HUES6 (cell line): ENCODE measurements at regions not wholly inside any gene's neighbourhood (a gene's known extent, or its start where the extent isn't known, plus 50 kb on each side); places are given as distances from the start of the nearest gene placed in this dataset.
A peak's percentile ranks its signal among the peaks of the same experiment; 100 is the strongest.
"Not testable (repeated sequence)": the region's sequence is repeated elsewhere in the genome, so short reads cannot be mapped to it uniquely, and the experiment has no call there.

Source experiments
- H3K27ac ChIP-seq: 2 replicates; pipeline ENCODE4 v1.7.0; 2013; ENCODE audit warnings: low read depth, mild to moderate bottlenecking, low read length, inconsistent platforms
- H3K27me3 ChIP-seq: 2 replicates; pipeline ENCODE4 v1.6.1; 2013; ENCODE audit warnings: low read length; ENCODE audit not compliant: control insufficient read depth, insufficient read depth
- H3K36me3 ChIP-seq: 2 replicates; pipeline ENCODE4 v1.6.1; 2013; ENCODE audit warnings: low read length; ENCODE audit not compliant: control insufficient read depth, insufficient read depth
- H3K4me1 ChIP-seq: 2 replicates; pipeline ENCODE4 v1.6.1; 2013; ENCODE audit warnings: low read length; ENCODE audit not compliant: control insufficient read depth, insufficient read depth
- H3K4me3 ChIP-seq: 2 replicates; pipeline ENCODE4 v1.5.1; 2013; ENCODE audit warnings: low read depth, low read length
- H3K9ac ChIP-seq: one replicate; pipeline ENCODE4 v1.6.1; 2013; ENCODE audit warnings: mild to moderate bottlenecking, low read length
- H3K9me3 ChIP-seq: 2 replicates; pipeline ENCODE4 v1.6.1; 2013; ENCODE audit warnings: low read depth, low read length; ENCODE audit not compliant: control insufficient read depth, insufficient read depth

DNA sequence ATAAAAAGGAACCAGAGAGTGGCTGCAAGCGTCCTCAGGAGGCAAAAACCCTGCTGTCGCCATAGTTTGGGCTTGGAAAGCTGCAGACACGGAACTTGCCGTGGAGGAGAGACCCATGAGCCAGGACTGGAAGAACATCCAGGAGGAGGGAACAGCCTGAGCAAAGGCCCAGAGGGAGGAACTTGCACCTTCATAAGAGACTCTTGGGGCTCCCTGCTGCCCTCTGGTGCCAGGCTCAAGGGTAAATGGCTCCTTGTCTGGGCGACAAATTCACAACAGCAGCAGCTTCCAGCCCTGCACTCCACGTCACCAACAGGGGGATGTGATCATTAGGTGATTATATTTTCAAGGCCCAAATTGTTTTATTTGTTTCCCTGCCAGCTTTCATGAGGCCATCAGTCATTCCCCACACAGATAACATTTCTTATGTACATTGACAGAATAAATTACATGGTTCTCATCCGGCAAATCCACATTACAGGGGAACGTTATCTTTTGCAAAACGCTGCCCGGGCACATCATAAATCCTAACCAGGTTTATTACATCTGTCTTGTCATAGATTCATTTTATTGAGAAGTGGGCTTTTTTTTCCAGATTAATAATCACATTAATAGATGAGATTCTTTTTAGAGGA, 143.0 kb upstream of the GRIK3 start:
- H3K36me3 ChIP-seq, result no peaks in the 10 kb centered on the region
- no peaks in the 10 kb centered on the region for H3K9me3 ChIP-seq
- H3K27me3 ChIP-seq, result no peaks in the 10 kb centered on the region
- no peak overlapping the region for H3K9ac ChIP-seq
- H3K27ac ChIP-seq, result no peak overlapping the region
- peaks cover 25% of the 10 kb centered on the region for H3K4me1 ChIP-seq
- no peak overlapping the region for H3K4me3 ChIP-seq

GRCh38 chr1:37181425-37181824, 147.1 kb upstream of the GRIK3 start:
- Histone ChIP-seq H3K27me3 (no peaks in the 10 kb centered on the region), H3K4me1 (peaks cover 8% of the 10 kb centered on the region), H3K27ac (no peak overlapping the region), H3K4me3 (no peak overlapping the region), H3K9ac (peak overlapping the region; percentile 7), H3K36me3 (no peaks in the 10 kb centered on the region), H3K9me3 (no peaks in the 10 kb centered on the region; the same call in 1 of the 2 replicates)

DNA sequence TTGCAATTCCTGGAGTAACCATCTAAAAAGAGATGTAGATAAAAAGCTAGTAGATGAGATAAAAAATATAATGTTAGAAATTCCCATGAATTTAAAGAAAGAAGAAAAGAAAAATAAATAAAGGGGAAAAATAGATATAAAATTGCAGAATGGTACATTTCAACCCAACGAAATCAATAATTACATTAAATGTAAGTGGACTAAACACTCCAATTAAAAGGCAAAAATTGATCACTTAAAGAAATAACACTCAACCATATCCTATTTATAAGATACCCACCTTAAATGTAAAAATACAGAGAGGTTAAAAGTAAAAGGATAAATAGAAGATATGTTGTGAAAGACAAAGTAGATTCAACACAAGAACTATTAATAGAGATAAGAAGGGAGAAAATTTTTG, 150.5 kb upstream of the GRIK3 start:
- Histone ChIP-seq H3K4me1 (peaks cover 19% of the 10 kb centered on the region), H3K4me3 (no peak overlapping the region), H3K27ac (no peak overlapping the region), H3K27me3 (no peaks in the 10 kb centered on the region), H3K36me3 (no peaks in the 10 kb centered on the region), H3K9me3 (no peaks in the 10 kb centered on the region; the same call in 1 of the 2 replicates), H3K9ac (no peak overlapping the region)

DNA sequence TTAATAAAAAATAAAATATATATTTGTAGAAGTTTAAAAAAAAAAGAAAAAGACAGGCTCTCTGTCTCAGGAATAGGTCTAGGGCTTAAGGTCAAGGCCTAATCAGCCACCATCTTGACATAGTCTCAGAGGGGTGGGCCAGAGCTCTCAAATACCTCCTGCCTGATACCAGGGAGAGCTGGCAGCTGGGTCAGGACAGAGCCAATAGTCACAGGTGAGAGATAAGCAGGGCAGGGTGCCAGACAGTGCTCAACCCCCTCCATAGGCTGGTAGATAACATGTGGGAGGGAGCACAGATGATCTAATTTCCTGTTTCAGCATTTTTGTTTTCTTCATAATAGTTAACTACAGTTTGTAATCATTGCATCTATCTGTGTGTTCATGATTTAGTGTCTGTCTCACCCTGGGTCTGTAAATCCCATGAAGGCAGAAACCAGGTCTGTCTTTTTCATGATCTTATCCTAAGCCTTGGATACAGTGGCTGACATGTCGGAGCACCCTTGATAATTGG, 152.0 kb upstream of the GRIK3 start:
- Histone ChIP-seq H3K9ac (no peak overlapping the region), H3K36me3 (no peaks in the 10 kb centered on the region), H3K4me3 (no peak overlapping the region), H3K4me1 (peaks cover 18% of the 10 kb centered on the region), H3K27ac (no peak overlapping the region), H3K27me3 (no peaks in the 10 kb centered on the region), H3K9me3 (no peaks in the 10 kb centered on the region; the same call in 1 of the 2 replicates)

DNA sequence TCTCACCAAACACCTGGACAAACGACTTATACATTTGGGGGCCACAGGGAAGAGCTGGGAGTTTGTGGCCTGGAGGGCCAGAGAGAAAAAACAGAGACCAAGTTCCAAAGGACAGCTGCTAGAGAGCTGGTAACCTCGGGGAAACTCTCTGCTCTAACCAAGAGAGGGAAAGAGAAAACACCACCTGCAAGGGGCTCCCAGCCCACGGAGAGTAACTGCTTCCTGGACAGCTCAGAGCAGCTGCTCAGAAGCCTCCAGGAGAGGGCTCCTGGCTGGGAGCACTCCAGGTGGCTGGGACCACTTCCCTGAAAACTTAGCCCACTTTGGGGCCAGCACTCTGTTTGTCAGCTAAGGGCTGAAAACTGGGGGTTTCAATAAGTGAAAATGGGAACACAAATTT, 154.8 kb upstream of the GRIK3 start:
- Histone ChIP-seq H3K4me1 (peaks cover 11% of the 10 kb centered on the region; the same call in 1 of the 2 replicates), H3K9ac (no peak overlapping the region), H3K36me3 (no peaks in the 10 kb centered on the region), H3K4me3 (no peak overlapping the region), H3K9me3 (no peaks in the 10 kb centered on the region; the same call in 1 of the 2 replicates), H3K27me3 (no peaks in the 10 kb centered on the region), H3K27ac (no peak overlapping the region)

DNA sequence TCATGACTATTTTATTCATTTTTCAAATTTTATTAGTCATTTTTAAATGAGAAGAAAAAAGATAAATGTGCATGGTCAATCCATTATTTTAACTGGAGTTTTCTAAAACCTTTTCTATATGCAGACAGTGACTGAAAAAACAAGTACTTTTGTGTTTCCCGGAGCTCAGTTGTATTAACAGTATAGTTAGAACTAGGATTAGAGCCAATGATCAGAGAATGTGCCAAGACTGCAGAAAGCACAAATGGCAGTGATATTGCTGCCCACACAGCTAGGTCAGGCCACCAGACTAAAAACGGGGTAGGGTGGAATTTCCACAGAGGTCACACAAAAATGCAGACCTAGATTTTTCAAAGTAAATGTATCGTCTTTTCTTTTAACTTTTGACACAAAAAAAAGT, 163.1 kb upstream of the GRIK3 start:
- no peaks in the 10 kb centered on the region for H3K4me1 ChIP-seq
- no peaks in the 10 kb centered on the region for H3K36me3 ChIP-seq
- no peak overlapping the region for H3K4me3 ChIP-seq

DNA sequence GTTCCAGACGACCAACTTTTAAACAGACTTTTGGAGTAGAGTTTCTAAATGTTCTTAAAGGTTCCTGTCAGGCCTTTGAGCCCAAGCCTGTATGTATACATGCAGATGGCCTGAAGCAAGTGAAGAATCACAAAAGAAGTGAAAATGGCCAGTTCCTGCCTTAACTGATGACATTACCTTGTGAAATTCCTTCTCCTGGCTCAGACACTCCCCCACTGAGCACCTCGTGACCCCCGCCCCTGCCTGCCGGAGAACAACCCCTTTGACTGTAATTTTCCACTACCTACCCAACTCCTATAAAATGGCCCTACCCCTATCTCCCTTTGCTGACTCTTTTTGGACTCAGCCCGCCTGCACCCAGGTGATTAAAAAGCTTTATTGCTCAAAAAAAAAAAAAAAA, 180.0 kb upstream of the GRIK3 start:
- Histone ChIP-seq H3K9ac (peak overlapping the region; percentile 65), H3K27ac (peak overlapping the region; percentile 85; the same call in 1 of the 2 replicates), H3K9me3 (peaks cover 11% of the 10 kb centered on the region; the same call in 1 of the 2 replicates)
- H3K4me3 ChIP-seq, H3K36me3 ChIP-seq, H3K27me3 ChIP-seq, H3K4me1 ChIP-seq: not testable (repeated sequence)

More for the DNA sequence above, 163.1 kb upstream of the GRIK3 start:
- Histone ChIP-seq H3K9me3 (peaks cover 4% of the 10 kb centered on the region; the same call in 1 of the 2 replicates), H3K9ac (no peak overlapping the region), H3K27ac (no peak overlapping the region), H3K27me3 (no peaks in the 10 kb centered on the region)

DNA sequence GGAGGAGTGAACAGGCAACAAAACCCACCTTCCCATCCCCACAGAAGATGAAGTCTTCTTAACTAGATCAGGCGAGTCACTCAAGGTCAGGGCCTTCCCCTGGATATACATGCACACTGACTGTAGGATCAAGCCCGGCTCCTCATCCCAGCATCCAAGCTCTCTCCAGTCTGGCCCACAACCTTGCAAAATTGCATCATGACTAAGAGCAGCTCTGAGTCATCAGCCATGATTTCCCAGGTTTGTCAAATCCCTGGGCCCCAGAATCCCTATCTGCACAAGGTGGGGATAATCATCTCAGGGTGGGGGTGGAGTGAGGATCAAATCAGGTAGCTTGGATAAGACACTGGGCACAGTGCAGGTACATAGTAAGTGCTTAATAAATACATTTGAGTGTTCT, 199.3 kb upstream of the GRIK3 start:
- Histone ChIP-seq H3K36me3 (no peaks in the 10 kb centered on the region), H3K4me1 (peaks cover 25% of the 10 kb centered on the region), H3K9me3 (no peaks in the 10 kb centered on the region), H3K27me3 (no peaks in the 10 kb centered on the region), H3K4me3 (no peak overlapping the region), H3K27ac (no peak overlapping the region), H3K9ac (no peak overlapping the region)

GRCh38 chr1:37234941-37235418, 200.7 kb upstream of the GRIK3 start:
- Histone ChIP-seq H3K27ac (no peak overlapping the region), H3K36me3 (no peaks in the 10 kb centered on the region), H3K4me1 (peaks cover 32% of the 10 kb centered on the region), H3K9ac (no peak overlapping the region), H3K27me3 (no peaks in the 10 kb centered on the region), H3K9me3 (no peaks in the 10 kb centered on the region), H3K4me3 (no peak overlapping the region)

- H3K9ac ChIP-seq, result no peak overlapping the region
- H3K9me3 ChIP-seq, result no peaks in the 10 kb centered on the region
- peaks cover 8% of the 10 kb centered on the region for H3K27me3 ChIP-seq
- H3K4me3 ChIP-seq, result no peak overlapping the region
- H3K36me3 ChIP-seq, result no peaks in the 10 kb centered on the region
- H3K4me1 ChIP-seq, result peaks cover 51% of the 10 kb centered on the region
- H3K27ac ChIP-seq, result no peak overlapping the region
Measured at GRCh38 chr1:37237948-37238347, 203.6 kb upstream of the GRIK3 start.

DNA sequence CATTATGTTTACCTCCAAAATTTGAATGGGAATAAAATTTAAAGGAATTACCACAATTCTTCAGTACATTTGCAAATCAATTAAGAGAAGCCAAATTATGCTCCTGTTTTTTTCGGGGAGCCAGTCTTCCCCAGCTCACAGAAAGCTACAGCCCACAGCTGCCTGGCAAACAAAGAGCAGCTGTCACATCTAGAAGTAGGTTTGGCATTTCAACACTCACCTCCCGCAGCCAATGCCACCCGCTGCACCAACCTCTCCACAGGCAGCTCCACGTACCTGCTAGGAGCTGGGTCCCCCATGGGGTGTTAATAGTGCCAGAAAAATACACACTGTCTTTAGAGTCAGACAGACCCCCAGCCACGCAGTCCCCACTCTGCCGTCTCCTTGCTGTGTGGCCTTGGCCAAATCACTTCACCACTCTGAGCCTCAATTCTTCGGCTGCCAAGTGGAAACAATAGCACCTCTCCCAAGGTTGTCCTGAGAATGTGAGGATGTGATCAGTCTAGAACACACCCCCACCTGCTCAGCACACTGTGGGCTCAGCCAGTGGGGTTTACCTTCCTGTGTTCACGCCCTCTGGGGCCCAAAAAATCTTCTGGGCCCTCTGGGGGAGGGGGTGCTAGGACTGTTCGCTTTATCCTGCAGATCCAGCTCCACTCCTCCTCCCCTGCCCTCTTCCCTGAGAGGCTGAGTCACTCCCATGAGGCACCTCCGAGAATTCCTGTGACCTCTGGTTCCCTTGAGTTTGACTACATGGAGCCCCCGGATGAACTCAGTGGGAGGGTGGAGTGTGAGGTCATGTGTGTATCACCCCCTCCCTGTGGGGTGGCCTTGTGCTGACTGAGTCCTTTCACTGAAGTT, 204.3 kb upstream of the GRIK3 start:
- Histone ChIP-seq H3K9me3 (no peaks in the 10 kb centered on the region), H3K36me3 (no peaks in the 10 kb centered on the region), H3K9ac (no peak overlapping the region), H3K4me1 (peaks cover 56% of the 10 kb centered on the region), H3K27ac (no peak overlapping the region), H3K27me3 (peaks cover 8% of the 10 kb centered on the region), H3K4me3 (no peak overlapping the region)
